ENCODE measurements at regions not wholly inside any gene's neighbourhood (a gene's known extent, or its start where the extent isn't known, plus 50 kb on each side); places are given as distances from the start of the nearest gene placed in this dataset.

- DNase-seq (ENCODE audit: low read depth) = no peak
- no peak for TF ChIP-seq CTCF (conservative IDR thresholded peaks at IDR 0.05; ENCODE audit: low read depth, low read length)
- H3K4me3 ChIP-seq (ENCODE audit: low read depth, low read length) = no peak overlapping the region
Observed at GRCh38 chr1:19567041-19567440, 77.1 kb upstream of the NBL1 start.

- DNase-seq (ENCODE audit: low read depth) = no peak
- TF ChIP-seq CTCF (conservative IDR thresholded peaks at IDR 0.05; ENCODE audit: low read depth, low read length) = no peak
- H3K4me3 ChIP-seq (ENCODE audit: low read depth, low read length) = no peak overlapping the region
Observed at GRCh38 chr1:19564366-19564765, 79.0 kb upstream of the CAPZB start.

- no peak for TF ChIP-seq CTCF (conservative IDR thresholded peaks at IDR 0.05; ENCODE audit: low read depth, low read length)
- DNase-seq (ENCODE audit: low read depth) = no peak
- no peak overlapping the region for H3K4me3 ChIP-seq (ENCODE audit: low read depth, low read length)
Observed at GRCh38 chr1:19563324-19564097, 78.2 kb upstream of the CAPZB start.

GRCh38 chr1:19562847-19563246, 77.5 kb upstream of the CAPZB start:
- H3K4me3 ChIP-seq (ENCODE audit: low read depth, low read length) = no peak overlapping the region
- no peak for TF ChIP-seq CTCF (conservative IDR thresholded peaks at IDR 0.05; ENCODE audit: low read depth, low read length)
- DNase-seq (ENCODE audit: low read depth) = no peak

- no peak for TF ChIP-seq CTCF (conservative IDR thresholded peaks at IDR 0.05; ENCODE audit: low read depth, low read length)
- DNase-seq (ENCODE audit: low read depth) = no peak
- H3K4me3 ChIP-seq (ENCODE audit: low read depth, low read length) = no peak overlapping the region
Observed at GRCh38 chr1:19560480-19560879, 75.1 kb upstream of the CAPZB start.

GRCh38 chr1:19559641-19560040, 74.3 kb upstream of the CAPZB start:
- H3K4me3 ChIP-seq (ENCODE audit: low read depth, low read length) = no peak overlapping the region
- peak; percentile 30 for DNase-seq (ENCODE audit: low read depth)
- no peak for TF ChIP-seq CTCF (conservative IDR thresholded peaks at IDR 0.05; ENCODE audit: low read depth, low read length)

GRCh38 chr1:19557609-19558051, 72.3 kb upstream of the CAPZB start:
- TF ChIP-seq CTCF (conservative IDR thresholded peaks at IDR 0.05; ENCODE audit: low read depth, low read length) = no peak
- DNase-seq (ENCODE audit: low read depth) = no peak

More at GRCh38 chr1:19557609-19558051, 72.3 kb upstream of the CAPZB start:
- H3K4me3 ChIP-seq (ENCODE audit: low read depth, low read length) = no peak overlapping the region
